ENCODE measurements at regions not wholly inside any gene's neighbourhood (a gene's known extent, or its start where the extent isn't known, plus 50 kb on each side); places are given as distances from the start of the nearest gene placed in this dataset.

DNA sequence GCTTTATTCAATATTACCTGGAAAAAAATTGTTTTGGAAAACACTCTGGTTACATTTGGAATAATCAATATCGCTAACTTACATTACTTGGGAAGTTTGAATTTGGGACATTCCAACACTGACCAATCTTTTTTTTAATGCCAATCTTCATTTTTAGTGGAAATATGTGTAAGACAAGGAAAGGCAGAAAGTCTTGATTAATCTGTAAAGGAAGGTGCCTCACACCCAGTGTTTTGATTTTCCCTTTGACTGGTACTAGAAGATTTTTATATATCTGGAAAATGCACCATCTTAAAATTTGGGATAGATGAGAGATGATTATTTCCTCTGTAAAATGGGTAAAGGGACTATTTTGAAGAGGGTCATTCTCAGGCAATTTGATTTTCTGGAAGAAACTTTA lies 879.2 kb upstream of the ZEB2 start:
- no peak for DNase-seq
- TF ChIP-seq CTCF (IDR thresholded peaks at IDR 0.05) (no peak), EP300 (IDR thresholded peaks at IDR 0.05) (no peak)
- no peaks in the 10 kb centered on the region for H3K27me3 ChIP-seq
- H3K4me3 ChIP-seq = no peak overlapping the region
- no peaks in the 10 kb centered on the region for H3K9me3 ChIP-seq
- no peaks in the 10 kb centered on the region for H3K36me3 ChIP-seq
- WGBS, 2 donors = 0% methylated on average over 1 of the region's 1 CpG
- intact Hi-C loops (cut with DNase I) = no loop called here
- H3K27ac ChIP-seq = no peak overlapping the region
- H3K4me1 ChIP-seq = no peaks in the 10 kb centered on the region

DNA sequence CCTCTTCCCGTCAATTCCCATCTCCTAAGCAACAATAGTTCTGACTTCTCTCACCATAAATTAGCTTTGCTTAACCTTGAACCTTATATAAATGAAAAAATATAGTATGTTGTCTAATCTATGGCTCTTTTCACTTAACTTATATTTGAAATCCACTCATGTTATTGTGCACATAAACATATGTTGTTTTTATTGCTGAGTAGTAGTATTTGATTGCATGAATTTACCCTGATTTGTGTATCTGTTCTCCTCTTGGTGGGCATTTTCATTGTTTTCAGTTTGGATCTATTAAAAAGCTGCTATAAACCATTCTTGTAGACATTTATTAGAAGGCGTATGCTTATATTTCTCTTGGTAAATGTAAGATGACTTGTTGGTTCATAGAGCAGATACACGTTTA lies 874.3 kb upstream of the ZEB2 start:
- Histone ChIP-seq H3K9me3 (no peaks in the 10 kb centered on the region), H3K4me3 (no peak overlapping the region), H3K36me3 (no peaks in the 10 kb centered on the region), H3K27ac (no peak overlapping the region), H3K4me1 (no peaks in the 10 kb centered on the region), H3K27me3 (no peaks in the 10 kb centered on the region)
- WGBS, 2 donors = 55 to 75% methylated on average over 3 of the region's 3 CpGs
- TF ChIP-seq POLR2AphosphoS5 (IDR thresholded peaks at IDR 0.05) = no peak
- no peak for DNase-seq
- intact Hi-C loops (cut with DNase I) = no loop called here

GRCh38 chr2:145386973-145387372 lies 867.1 kb upstream of the ZEB2 start:
- Histone ChIP-seq H3K36me3 (no peaks in the 10 kb centered on the region), H3K4me1 (no peaks in the 10 kb centered on the region), H3K27me3 (no peaks in the 10 kb centered on the region), H3K9me3 (no peaks in the 10 kb centered on the region), H3K4me3 (no peak overlapping the region), H3K27ac (no peak overlapping the region)
- no peak for DNase-seq
- WGBS, 2 donors = 81 to 91% methylated on average over 4 of the region's 4 CpGs
- TF ChIP-seq CTCF (IDR thresholded peaks at IDR 0.05) (no peak), EP300 (IDR thresholded peaks at IDR 0.05) (no peak), POLR2AphosphoS5 (IDR thresholded peaks at IDR 0.05) (no peak)
- intact Hi-C loops (cut with DNase I) = no loop called here

DNA sequence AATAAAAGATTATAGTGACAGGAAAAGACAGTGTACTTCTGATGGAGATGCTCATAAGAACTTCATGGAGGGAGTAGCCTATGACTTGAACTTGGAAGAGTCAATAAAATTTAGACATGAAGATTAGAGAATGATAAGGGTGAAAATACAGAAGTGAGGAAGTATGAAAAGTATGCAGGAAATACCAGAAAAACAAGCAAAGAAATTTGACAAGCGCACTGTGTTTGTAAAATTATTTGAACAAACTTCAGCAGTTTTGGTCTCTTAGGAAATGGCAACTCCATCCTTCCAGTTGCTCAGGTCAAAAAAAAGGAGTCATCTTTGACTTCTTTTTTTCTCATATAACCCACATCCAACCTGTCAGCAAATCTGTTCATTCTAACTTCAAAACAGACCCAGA lies 864.0 kb upstream of the ZEB2 start:
- TF ChIP-seq CTCF (IDR thresholded peaks at IDR 0.05) = no peak
- Histone ChIP-seq H3K4me1 (no peaks in the 10 kb centered on the region), H3K27me3 (no peaks in the 10 kb centered on the region), H3K27ac (no peak overlapping the region), H3K4me3 (no peak overlapping the region), H3K9me3 (no peaks in the 10 kb centered on the region), H3K36me3 (no peaks in the 10 kb centered on the region)
- no peak for DNase-seq
- intact Hi-C loops (cut with DNase I) = no loop called here
- 91 to 92% methylated on average over 1 of the region's 1 CpG for WGBS, 2 donors

GRCh38 chr2:145380436-145381017 lies 860.6 kb upstream of the ZEB2 start:
- Histone ChIP-seq H3K4me1 (no peaks in the 10 kb centered on the region), H3K27me3 (no peaks in the 10 kb centered on the region), H3K9me3 (no peaks in the 10 kb centered on the region), H3K36me3 (no peaks in the 10 kb centered on the region), H3K27ac (no peak overlapping the region), H3K4me3 (no peak overlapping the region)
- intact Hi-C loops (cut with DNase I) = no loop called here
- DNase-seq = no peak
- WGBS, 2 donors = 82 to 84% methylated on average over 4 of the region's 4 CpGs
- no peak for TF ChIP-seq CTCF (IDR thresholded peaks at IDR 0.05)
- no peak for TF ChIP-seq EP300 (IDR thresholded peaks at IDR 0.05)
- TF ChIP-seq POLR2A (IDR thresholded peaks at IDR 0.05) = no peak
- no peak for TF ChIP-seq POLR2AphosphoS5 (IDR thresholded peaks at IDR 0.05)

Measured in sigmoid colon (tissue), 6 donors.